ENCODE measurements at regions not wholly inside any gene's neighbourhood (a gene's known extent, or its start where the extent isn't known, plus 50 kb on each side); places are given as distances from the start of the nearest gene placed in this dataset.

DNA sequence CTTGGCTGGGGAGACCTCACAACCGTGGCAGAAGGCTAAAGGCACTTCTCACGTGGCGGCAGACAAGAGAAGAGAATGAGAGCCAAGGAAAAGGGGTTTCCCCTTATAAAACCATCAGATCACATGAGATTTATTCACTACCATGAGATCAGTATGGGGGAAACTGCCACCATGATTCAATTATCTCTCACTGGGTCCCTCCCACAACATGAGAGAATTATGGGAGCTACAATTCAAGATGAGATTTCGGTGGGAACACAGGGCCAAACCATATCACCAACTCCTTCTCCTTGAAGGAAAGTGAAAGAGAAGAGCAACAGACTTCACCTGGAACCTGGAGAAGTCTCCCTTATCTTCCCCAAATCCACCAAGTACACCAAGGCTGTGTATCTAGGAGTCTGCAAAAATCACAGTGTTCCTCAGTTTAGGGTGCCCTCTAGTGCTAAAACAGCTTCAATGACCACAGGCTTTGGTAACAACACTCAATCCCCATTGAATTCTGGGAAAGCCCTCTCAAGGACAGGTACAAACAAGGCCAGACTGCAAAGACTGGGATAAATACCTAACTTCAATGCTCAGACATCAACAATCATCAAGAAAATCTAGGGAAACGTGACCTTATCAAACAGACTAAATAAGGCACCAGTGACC is 148.8 kb upstream of the SRD5A2 start:
- peak overlapping the region; percentile 35 for H3K4me2 ChIP-seq (ENCODE audit: low read length)
- TF ChIP-seq CTCF (IDR thresholded peaks at IDR 0.05; ENCODE audit: low read depth, low read length) (peak; percentile 78), EZH2phosphoT487 (IDR thresholded peaks at IDR 0.05; ENCODE audit: low read depth) (no peak)
- no peaks in the 10 kb centered on the region for H3K79me2 ChIP-seq (ENCODE audit: low read length)
- H3K36me3 ChIP-seq (replicated peaks; ENCODE audit: low read depth, low read length), result no peaks in the 10 kb centered on the region
- H3K27me3 ChIP-seq (ENCODE audit: low read depth, low read length), result no peaks in the 10 kb centered on the region
- no peak overlapping the region for H3K27ac ChIP-seq (ENCODE audit: low read length)
- peaks cover 6% of the 10 kb centered on the region; the same call in 1 of the 2 replicates for H3K4me1 ChIP-seq (ENCODE audit: low read length)
- no peak overlapping the region for H3K9ac ChIP-seq (ENCODE audit: low read length)
- no peaks in the 10 kb centered on the region for H3K9me3 ChIP-seq (ENCODE audit: insufficient read depth, low read length)
- 0 out of 2 replicates have a peak overlapping the region, but pooled peaks have one; percentile 36 for H3K4me3 ChIP-seq (ENCODE audit: low read length)
- H2AFZ ChIP-seq (ENCODE audit: low read depth, low read length), result peak overlapping the region; percentile 68
- H4K20me1 ChIP-seq (ENCODE audit: insufficient read depth, low read length), result no peaks in the 10 kb centered on the region

DNA sequence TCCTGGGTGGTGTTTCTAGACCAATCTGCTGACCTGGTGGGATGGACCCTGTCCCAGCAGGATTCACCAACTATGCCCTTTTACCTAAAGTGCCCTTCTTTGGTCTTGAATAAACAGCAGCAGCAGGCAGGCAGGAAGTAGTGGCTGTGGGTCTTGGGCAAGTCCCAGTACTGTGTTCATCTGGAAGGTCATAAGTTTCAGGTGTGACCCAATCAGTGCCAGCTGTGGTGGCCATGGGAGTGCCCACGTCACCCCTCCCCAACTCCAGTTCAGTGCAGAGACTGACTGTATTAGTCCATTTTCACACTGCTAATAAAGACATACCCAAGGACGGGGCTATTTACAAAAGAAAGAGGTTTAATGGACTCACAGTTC is 148.3 kb upstream of the SRD5A2 start:
- Histone ChIP-seq H3K27ac (ENCODE audit: low read length) (no peak overlapping the region), H3K4me2 (ENCODE audit: low read length) (peak overlapping the region; percentile 35), H4K20me1 (ENCODE audit: insufficient read depth, low read length) (no peaks in the 10 kb centered on the region), H3K9me3 (ENCODE audit: insufficient read depth, low read length) (no peaks in the 10 kb centered on the region), H2AFZ (ENCODE audit: low read depth, low read length) (peak overlapping the region; percentile 68; the same call in 1 of the 2 replicates), H3K27me3 (ENCODE audit: low read depth, low read length) (no peaks in the 10 kb centered on the region), H3K4me3 (ENCODE audit: low read length) (0 out of 2 replicates have a peak overlapping the region, but pooled peaks have one; percentile 36), H3K4me1 (ENCODE audit: low read length) (peaks cover 6% of the 10 kb centered on the region; the same call in 1 of the 2 replicates), H3K36me3 (replicated peaks; ENCODE audit: low read depth, low read length) (no peaks in the 10 kb centered on the region), H3K9ac (ENCODE audit: low read length) (no peak overlapping the region), H3K79me2 (ENCODE audit: low read length) (no peaks in the 10 kb centered on the region)
- TF ChIP-seq EZH2phosphoT487 (IDR thresholded peaks at IDR 0.05; ENCODE audit: low read depth), result no peak

DNA sequence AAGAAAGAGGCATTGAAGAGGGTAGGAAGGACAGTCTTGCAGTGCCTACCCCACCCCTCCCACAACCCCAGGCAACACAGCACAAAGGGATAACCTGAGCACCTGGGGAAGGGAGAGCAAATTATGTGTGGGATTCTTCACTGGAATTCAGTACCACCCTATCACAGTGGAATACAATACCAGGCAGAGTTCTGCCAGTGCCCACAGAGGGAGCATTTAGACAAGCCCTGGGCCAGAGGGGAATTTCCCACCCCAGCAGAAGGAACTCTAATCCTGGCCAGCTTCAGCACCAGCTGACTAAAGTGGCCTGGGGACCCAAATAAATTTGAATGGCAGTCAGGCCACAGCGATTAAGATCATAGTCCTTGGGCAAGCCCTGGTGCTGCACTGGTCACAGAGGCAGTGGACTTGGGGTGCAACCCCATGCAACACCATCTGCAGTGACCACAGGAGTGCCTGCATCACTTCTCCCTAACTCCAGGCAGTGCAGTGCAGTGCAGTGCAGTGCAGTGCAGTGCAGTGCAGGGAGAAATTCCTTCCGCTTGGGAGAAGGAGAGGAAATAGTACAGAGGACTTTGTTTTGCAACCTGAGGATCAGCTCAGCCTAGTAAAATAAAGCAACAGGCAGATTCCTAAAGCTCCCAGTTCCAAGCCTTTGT is 147.8 kb upstream of the SRD5A2 start:
- no peak for TF ChIP-seq EZH2phosphoT487 (IDR thresholded peaks at IDR 0.05; ENCODE audit: low read depth)
- no peak for TF ChIP-seq CTCF (IDR thresholded peaks at IDR 0.05; ENCODE audit: low read depth, low read length)
- H4K20me1 ChIP-seq (ENCODE audit: insufficient read depth, low read length), result no peaks in the 10 kb centered on the region
- H3K4me3 ChIP-seq (ENCODE audit: low read length), result no peak overlapping the region
- H3K9ac ChIP-seq (ENCODE audit: low read length), result no peak overlapping the region
- H3K9me3 ChIP-seq (ENCODE audit: insufficient read depth, low read length), result no peaks in the 10 kb centered on the region
- H3K4me1 ChIP-seq (ENCODE audit: low read length), result peaks cover 6% of the 10 kb centered on the region; the same call in 1 of the 2 replicates
- H3K4me2 ChIP-seq (ENCODE audit: low read length), result no peak overlapping the region
- H3K27me3 ChIP-seq (ENCODE audit: low read depth, low read length), result no peaks in the 10 kb centered on the region
- H2AFZ ChIP-seq (ENCODE audit: low read depth, low read length), result peak overlapping the region; percentile 68; the same call in 1 of the 2 replicates
- H3K79me2 ChIP-seq (ENCODE audit: low read length), result no peaks in the 10 kb centered on the region
- no peaks in the 10 kb centered on the region for H3K36me3 ChIP-seq (replicated peaks; ENCODE audit: low read depth, low read length)
- no peak overlapping the region for H3K27ac ChIP-seq (ENCODE audit: low read length)

GRCh38 chr2:31726457-31726856 is 145.7 kb upstream of the SRD5A2 start:
- Histone ChIP-seq H3K79me2 (ENCODE audit: low read length) (no peaks in the 10 kb centered on the region), H3K9me3 (ENCODE audit: insufficient read depth, low read length) (no peaks in the 10 kb centered on the region), H3K4me3 (ENCODE audit: low read length) (no peak overlapping the region), H3K4me1 (ENCODE audit: low read length) (peaks cover 6% of the 10 kb centered on the region; the same call in 1 of the 2 replicates), H2AFZ (ENCODE audit: low read depth, low read length) (no peak overlapping the region), H3K27me3 (ENCODE audit: low read depth, low read length) (no peaks in the 10 kb centered on the region), H4K20me1 (ENCODE audit: insufficient read depth, low read length) (no peaks in the 10 kb centered on the region), H3K4me2 (ENCODE audit: low read length) (no peak overlapping the region), H3K27ac (ENCODE audit: low read length) (no peak overlapping the region), H3K9ac (ENCODE audit: low read length) (no peak overlapping the region), H3K36me3 (replicated peaks; ENCODE audit: low read depth, low read length) (no peaks in the 10 kb centered on the region)
- TF ChIP-seq EZH2phosphoT487 (IDR thresholded peaks at IDR 0.05; ENCODE audit: low read depth) (no peak), CTCF (IDR thresholded peaks at IDR 0.05; ENCODE audit: low read depth, low read length) (no peak)

Measured in OCI-LY3 (cell line).